ENCODE measurements at regions not wholly inside any gene's neighbourhood (a gene's known extent, or its start where the extent isn't known, plus 50 kb on each side); places are given as distances from the start of the nearest gene placed in this dataset.

- DNase-seq (ENCODE audit: low read depth), result no peak
Observed at GRCh38 chr12:127006972-127007371, 1260.0 kb upstream of the TMEM132C start.

GRCh38 chr12:127008755-127009403 lies 1258.1 kb upstream of the TMEM132C start:
- TF ChIP-seq, protein P1, sequence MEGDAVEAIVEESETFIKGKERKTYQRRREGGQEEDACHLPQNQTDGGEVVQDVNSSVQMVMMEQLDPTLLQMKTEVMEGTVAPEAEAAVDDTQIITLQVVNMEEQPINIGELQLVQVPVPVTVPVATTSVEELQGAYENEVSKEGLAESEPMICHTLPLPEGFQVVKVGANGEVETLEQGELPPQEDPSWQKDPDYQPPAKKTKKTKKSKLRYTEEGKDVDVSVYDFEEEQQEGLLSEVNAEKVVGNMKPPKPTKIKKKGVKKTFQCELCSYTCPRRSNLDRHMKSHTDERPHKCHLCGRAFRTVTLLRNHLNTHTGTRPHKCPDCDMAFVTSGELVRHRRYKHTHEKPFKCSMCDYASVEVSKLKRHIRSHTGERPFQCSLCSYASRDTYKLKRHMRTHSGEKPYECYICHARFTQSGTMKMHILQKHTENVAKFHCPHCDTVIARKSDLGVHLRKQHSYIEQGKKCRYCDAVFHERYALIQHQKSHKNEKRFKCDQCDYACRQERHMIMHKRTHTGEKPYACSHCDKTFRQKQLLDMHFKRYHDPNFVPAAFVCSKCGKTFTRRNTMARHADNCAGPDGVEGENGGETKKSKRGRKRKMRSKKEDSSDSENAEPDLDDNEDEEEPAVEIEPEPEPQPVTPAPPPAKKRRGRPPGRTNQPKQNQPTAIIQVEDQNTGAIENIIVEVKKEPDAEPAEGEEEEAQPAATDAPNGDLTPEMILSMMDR (IDR thresholded peaks at IDR 0.05; ENCODE audit: control insufficient read depth, insufficient read depth, low read depth, low read length, missing control alignments), result no peak
- DNase-seq (ENCODE audit: low read depth), result no peak
- H3K4me3 ChIP-seq (ENCODE audit: control insufficient read depth, low read depth, low read length), result no peak overlapping the region

More at GRCh38 chr12:127006972-127007371, 1260.0 kb upstream of the TMEM132C start:
- no peak overlapping the region for H3K4me3 ChIP-seq (ENCODE audit: control insufficient read depth, low read depth, low read length)
- TF ChIP-seq, protein P1 (IDR thresholded peaks at IDR 0.05; ENCODE audit: control insufficient read depth, insufficient read depth, low read depth, low read length, missing control alignments), result no peak

DNA sequence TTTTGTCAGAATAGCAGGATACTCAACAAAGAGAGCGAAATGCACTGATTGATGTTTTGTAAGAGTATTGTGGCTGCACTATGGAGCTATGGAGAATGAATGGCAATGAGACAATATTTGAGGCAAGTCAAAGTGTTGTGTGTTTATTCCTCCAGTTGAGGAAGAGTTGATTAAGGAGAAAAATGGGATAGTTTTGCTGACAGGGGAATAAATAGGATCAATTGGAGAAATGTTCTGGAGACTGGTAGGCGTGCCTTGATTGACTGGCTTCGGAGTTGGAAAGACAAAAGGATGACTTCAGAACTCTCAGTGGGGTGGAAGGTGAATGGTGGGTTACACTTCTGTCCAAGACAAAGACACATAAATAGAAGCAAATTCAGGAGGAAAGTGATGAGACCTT lies 1254.9 kb upstream of the TMEM132C start:
- no peak overlapping the region for H3K4me3 ChIP-seq (ENCODE audit: control insufficient read depth, low read depth, low read length)
- DNase-seq (ENCODE audit: low read depth), result no peak
- TF ChIP-seq, protein P1 (IDR thresholded peaks at IDR 0.05; ENCODE audit: control insufficient read depth, insufficient read depth, low read depth, low read length, missing control alignments), result no peak

- no peak overlapping the region for H3K4me3 ChIP-seq (ENCODE audit: control insufficient read depth, low read depth, low read length)
- DNase-seq (ENCODE audit: low read depth), result no peak
- TF ChIP-seq, protein P1 (IDR thresholded peaks at IDR 0.05; ENCODE audit: control insufficient read depth, insufficient read depth, low read depth, low read length, missing control alignments), result no peak
Observed at GRCh38 chr12:127013197-127013596, 1253.8 kb upstream of the TMEM132C start.

DNA sequence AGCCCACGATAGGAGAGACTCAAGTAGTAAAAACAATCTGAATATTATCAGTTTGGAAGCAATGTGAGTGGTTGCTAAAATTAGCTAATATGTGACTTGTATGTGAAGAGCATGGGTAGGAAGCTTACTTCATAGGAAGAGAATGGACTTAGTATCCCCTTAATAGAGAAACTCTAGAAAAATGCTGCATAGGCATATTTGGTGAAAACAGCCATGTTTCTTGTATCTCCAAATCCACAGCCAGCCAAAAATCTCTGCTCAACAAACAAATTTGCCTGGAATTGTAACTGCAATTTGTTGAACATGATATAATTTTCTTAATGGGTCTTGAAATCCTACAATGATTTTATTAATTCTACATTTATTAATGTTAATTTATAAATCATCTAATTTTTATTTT lies 1252.9 kb upstream of the TMEM132C start:
- TF ChIP-seq, protein P1 (IDR thresholded peaks at IDR 0.05; ENCODE audit: control insufficient read depth, insufficient read depth, low read depth, low read length, missing control alignments), result no peak
- H3K4me3 ChIP-seq (ENCODE audit: control insufficient read depth, low read depth, low read length), result no peak overlapping the region
- DNase-seq (ENCODE audit: low read depth), result no peak

- H3K4me3 ChIP-seq (ENCODE audit: control insufficient read depth, low read depth, low read length), result no peak overlapping the region
- TF ChIP-seq, protein P1 (IDR thresholded peaks at IDR 0.05; ENCODE audit: control insufficient read depth, insufficient read depth, low read depth, low read length, missing control alignments), result no peak
- no peak for DNase-seq (ENCODE audit: low read depth)
Observed at GRCh38 chr12:127024791-127025190, 1242.2 kb upstream of the TMEM132C start.
